B cell (primary cell): ENCODE measurements at regions not wholly inside any gene's neighbourhood (a gene's known extent, or its start where the extent isn't known, plus 50 kb on each side); places are given as distances from the start of the nearest gene placed in this dataset.

ENCODE experiments used
- ATAC-seq: fragments of 200-7000 bp; cut with Tn5 transposase; one replicate; pipeline ENCODE4 v1.10.0; 2021; ENCODE audit warnings: low read depth, mild to moderate bottlenecking, moderate number of reproducible peaks, moderate library complexity
- CTCF ChIA-PET: fragments of 350-600 bp; sonication (Branson Sonifier 250); formaldehyde crosslinking; loops from one replicate; lab custom pipeline; 2021; ENCODE audit warnings: antibody characterized with exemption, inconsistent platforms; lab: Charles Lee
- POLR2A ChIA-PET: fragments of 350-600 bp; sonication (Branson Sonifier 250); formaldehyde crosslinking; loops from one replicate; lab custom pipeline; 2021; ENCODE audit warnings: antibody characterized with exemption; lab: Charles Lee
- DNase-seq: peaks from one replicate; pipeline ENCODE4 v3.0.0; 2013
- H2AFZ ChIP-seq: 2 replicates; pipeline ENCODE4 v1.6.1; 2012; ENCODE audit warnings: mild to moderate bottlenecking, low read depth, low read length; ENCODE audit not compliant: insufficient read depth, poor library complexity, severe bottlenecking
- H3K27ac ChIP-seq, 2 donors: 1 replicate in 1 of 2; 2 replicates in 1 of 2; pipeline ENCODE4 v1.5.1; 2012 to 2013; ENCODE audit warnings: low read length in 2 of 2, mild to moderate bottlenecking in 2 of 2, moderate library complexity in 1 of 2
- H3K27me3 ChIP-seq, 4 experiments: fragments of 200-600 bp in 1 of 4; sonication (generic) in 1 of 4; replicated peaks in 1 of 4; 1 replicate in 2 of 4; 2 replicates in 2 of 4; pipeline versions ENCODE4 v1.6.1 to v1.7.0; 2013 to 2016; ENCODE audit warnings: low read length in 3 of 4, mild to moderate bottlenecking in 2 of 4, mixed read lengths in 1 of 4, moderate library complexity in 1 of 4; ENCODE audit not compliant: insufficient read depth in 4 of 4, control insufficient read depth in 3 of 4; ENCODE audit errors: control extremely low read depth in 1 of 4
- H3K36me3 ChIP-seq, 2 experiments: replicated peaks in 1 of 2; 1 replicate in 1 of 2; 2 replicates in 1 of 2; pipeline versions ENCODE4 v1.6.1 to v1.7.1; 2013; ENCODE audit warnings: low read length in 1 of 2; ENCODE audit not compliant: insufficient read depth in 2 of 2, control insufficient read depth in 1 of 2; ENCODE audit errors: control extremely low read depth in 1 of 2, extremely low read depth in 1 of 2
- H3K4me1 ChIP-seq, 2 donors: fragments of 200-600 bp in 1 of 2; sonication (generic) in 1 of 2; 1 replicate in 1 of 2; 2 replicates in 1 of 2; pipeline versions ENCODE4 v1.5.1 to v1.6.1; 2013 to 2017; ENCODE audit warnings: low read length in 2 of 2; ENCODE audit not compliant: control insufficient read depth in 2 of 2, insufficient read depth in 2 of 2
- H3K4me2 ChIP-seq: replicated peaks from 2 replicates; pipeline ENCODE3; 2012; ENCODE audit warnings: mild to moderate bottlenecking, low read depth, low read length; ENCODE audit not compliant: poor library complexity, severe bottlenecking
- H3K4me3 ChIP-seq, 5 experiments: fragments of 200-600 bp in 1 of 5; sonication (generic) in 1 of 5; 1 replicate in 3 of 5; 2 replicates in 2 of 5; pipeline versions ENCODE4 v1.5.1 to v1.7.0; 2011 to 2016; ENCODE audit warnings: low read length in 4 of 5, mild to moderate bottlenecking in 4 of 5, low read depth in 2 of 5, control low read depth in 1 of 5, moderate library complexity in 1 of 5; ENCODE audit not compliant: insufficient read depth in 1 of 5; ENCODE audit errors: control extremely low read depth in 1 of 5, extremely low read depth in 1 of 5
- H3K79me2 ChIP-seq: fragments of 200-600 bp; sonication (generic); one replicate; pipeline ENCODE4 v1.6.0; 2016; ENCODE audit warnings: low read length; ENCODE audit not compliant: control insufficient read depth, insufficient read depth
- H3K9ac ChIP-seq: fragments of 200-600 bp; sonication (generic); 2 replicates; pipeline ENCODE4 v1.6.1; 2017; ENCODE audit warnings: mild to moderate bottlenecking, low read length, moderate library complexity
- H3K9me3 ChIP-seq, 3 donors: one replicate each; pipeline versions ENCODE4 v1.6.1 to v1.7.1; 2013; ENCODE audit warnings: low read length in 2 of 3; ENCODE audit not compliant: control insufficient read depth in 2 of 3, insufficient read depth in 1 of 3; ENCODE audit errors: control extremely low read depth in 1 of 3
- H4K20me1 ChIP-seq: 2 replicates; pipeline ENCODE4 v1.6.0; 2012; ENCODE audit warnings: mild to moderate bottlenecking, low read length; ENCODE audit not compliant: insufficient read depth, control insufficient read depth, poor library complexity, severe bottlenecking
- H3K27ac Mint-ChIP-seq: one replicate; pipeline ENCODE4 v1.8.0; 2021; ENCODE audit warnings: mixed read lengths
- H3K27me3 Mint-ChIP-seq: one replicate; pipeline ENCODE4 v1.8.0; 2021; ENCODE audit warnings: mixed read lengths
- H3K4me1 Mint-ChIP-seq: one replicate; pipeline ENCODE4 v1.8.0; 2021; ENCODE audit warnings: mixed read lengths
- H3K4me3 Mint-ChIP-seq: one replicate; pipeline ENCODE4 v1.8.0; 2021; ENCODE audit warnings: mixed read lengths
- H3K9me3 Mint-ChIP-seq: one replicate; pipeline ENCODE4 v1.8.0; 2022; ENCODE audit warnings: mixed read lengths; ENCODE audit not compliant: insufficient read depth
- EZH2 ChIP-seq: IDR thresholded peaks from 2 replicates; pipeline ENCODE4 v1.6.1; 2012; ENCODE audit warnings: borderline replicate concordance, low read depth, mild to moderate bottlenecking, moderate library complexity, low read length; ENCODE audit not compliant: insufficient read depth, poor library complexity, severe bottlenecking
- WGBS: methylation state at CpG from one replicate; pipeline ENCODE4 v1.1.5; 2013; ENCODE audit warnings: missing lambda C conversion rate; ENCODE audit not compliant: insufficient coverage; 5-methylcytosine and 5-hydroxymethylcytosine counted together
- intact Hi-C: fragments of 100-400 bp; cut with micrococcal nuclease; formaldehyde crosslinking; loops from one replicate; pipeline ENCODE4 v1.10.0; 2022
- TF ChIP-seq, protein P1 (sequence below): fragments of 200-600 bp; IDR thresholded peaks from one replicate; pipeline ENCODE4 v1.8.0; 2022; ENCODE audit warnings: antibody characterized with exemption, mild to moderate bottlenecking

- H3K4me1 ChIP-seq: no peaks in the 10 kb centered on the region
- no peak overlapping the region for H3K4me3 ChIP-seq
- ChIA-PET POLR2A (no interaction called here), CTCF (no interaction called here)
- H3K27me3 Mint-ChIP-seq: no peaks in the 10 kb centered on the region
- no peaks in the 10 kb centered on the region for H3K4me1 Mint-ChIP-seq
- no peak overlapping the region for H3K27ac Mint-ChIP-seq
- TF ChIP-seq, protein P1, sequence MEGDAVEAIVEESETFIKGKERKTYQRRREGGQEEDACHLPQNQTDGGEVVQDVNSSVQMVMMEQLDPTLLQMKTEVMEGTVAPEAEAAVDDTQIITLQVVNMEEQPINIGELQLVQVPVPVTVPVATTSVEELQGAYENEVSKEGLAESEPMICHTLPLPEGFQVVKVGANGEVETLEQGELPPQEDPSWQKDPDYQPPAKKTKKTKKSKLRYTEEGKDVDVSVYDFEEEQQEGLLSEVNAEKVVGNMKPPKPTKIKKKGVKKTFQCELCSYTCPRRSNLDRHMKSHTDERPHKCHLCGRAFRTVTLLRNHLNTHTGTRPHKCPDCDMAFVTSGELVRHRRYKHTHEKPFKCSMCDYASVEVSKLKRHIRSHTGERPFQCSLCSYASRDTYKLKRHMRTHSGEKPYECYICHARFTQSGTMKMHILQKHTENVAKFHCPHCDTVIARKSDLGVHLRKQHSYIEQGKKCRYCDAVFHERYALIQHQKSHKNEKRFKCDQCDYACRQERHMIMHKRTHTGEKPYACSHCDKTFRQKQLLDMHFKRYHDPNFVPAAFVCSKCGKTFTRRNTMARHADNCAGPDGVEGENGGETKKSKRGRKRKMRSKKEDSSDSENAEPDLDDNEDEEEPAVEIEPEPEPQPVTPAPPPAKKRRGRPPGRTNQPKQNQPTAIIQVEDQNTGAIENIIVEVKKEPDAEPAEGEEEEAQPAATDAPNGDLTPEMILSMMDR: no peak
- no peak for TF ChIP-seq EZH2
- no peaks in the 10 kb centered on the region for H3K27me3 ChIP-seq
- H3K79me2 ChIP-seq: no peaks in the 10 kb centered on the region
- H2AFZ ChIP-seq: no peak overlapping the region
- no peak overlapping the region for H3K4me2 ChIP-seq
- DNase-seq: no peak
- no peaks in the 10 kb centered on the region for H3K36me3 ChIP-seq
- no peak overlapping the region for H3K9ac ChIP-seq
- H4K20me1 ChIP-seq: no peaks in the 10 kb centered on the region
- no peak overlapping the region for H3K4me3 Mint-ChIP-seq
- intact Hi-C loops: no loop called here
- 87% methylated on average over 7 of the region's 8 CpGs for WGBS
- H3K27ac ChIP-seq: no peak overlapping the region
- no peaks in the 10 kb centered on the region for H3K9me3 Mint-ChIP-seq
- ATAC-seq: no peak
- H3K9me3 ChIP-seq: peaks cover 0 to 45% (median 0%) of the 10 kb centered on the region in 3 donors
Measured at GRCh38 chr5:2276101-2276500, 393.4 kb upstream of the IRX4 start.

- POLR2A ChIA-PET: no interaction called here
- Histone ChIP-seq H3K4me2 (no peak overlapping the region), H3K9ac (no peak overlapping the region), H3K9me3 (peaks cover 0 to 38% (median 0%) of the 10 kb centered on the region in 3 donors), H3K27ac (no peak overlapping the region), H3K4me3 (no peak overlapping the region), H3K4me1 (no peaks in the 10 kb centered on the region), H3K36me3 (no peaks in the 10 kb centered on the region), H4K20me1 (no peaks in the 10 kb centered on the region), H3K79me2 (no peaks in the 10 kb centered on the region), H2AFZ (no peak overlapping the region), H3K27me3 (no peaks in the 10 kb centered on the region)
- Mint-ChIP-seq H3K9me3 (peaks cover 2% of the 10 kb centered on the region), H3K4me3 (no peak overlapping the region), H3K27ac (no peak overlapping the region), H3K4me1 (no peaks in the 10 kb centered on the region), H3K27me3 (no peaks in the 10 kb centered on the region)
- 84% methylated on average over 12 of the region's 13 CpGs for WGBS
- CTCF ChIA-PET: no interaction called here
- ATAC-seq (no peak), DNase-seq (no peak)
- TF ChIP-seq EZH2: no peak
- TF ChIP-seq, protein P1: no peak
- intact Hi-C loops: no loop called here
Measured at GRCh38 chr5:2272755-2273154, 390.0 kb upstream of the IRX4 start.
